Myocyte (in vitro differentiated cells): ENCODE measurements at regions not wholly inside any gene's neighbourhood (a gene's known extent, or its start where the extent isn't known, plus 50 kb on each side); places are given as distances from the start of the nearest gene placed in this dataset.
"Not testable (repeated sequence)": the region's sequence is repeated elsewhere in the genome, so short reads cannot be mapped to it uniquely, and the experiment has no call there.

Experiments used
- DNase-seq: peaks from one replicate; pipeline ENCODE4 v3.0.0-alpha.2; 2012; ENCODE audit warnings: low read depth

GRCh38 chr7:34463830-34464229 is 194.2 kb upstream of the NPSR1 start:
- no peak for DNase-seq

GRCh38 chr7:34471844-34472243 is 186.2 kb upstream of the NPSR1 start:
- DNase-seq = no peak

GRCh38 chr7:34486371-34486770 is 171.6 kb upstream of the NPSR1 start:
- DNase-seq = no peak

- DNase-seq = no peak
Observed at GRCh38 chr7:34487391-34488115, 170.5 kb upstream of the NPSR1 start.

GRCh38 chr7:34488766-34489165 is 169.3 kb upstream of the NPSR1 start:
- DNase-seq = no peak

GRCh38 chr7:34491899-34492298 is 166.1 kb upstream of the NPSR1 start:
- DNase-seq = no peak

- DNase-seq = no peak
Observed at GRCh38 chr7:34493752-34494151, 164.3 kb upstream of the NPSR1 start.

- DNase-seq = no peak
Observed at GRCh38 chr7:34497153-34497777, 160.8 kb upstream of the NPSR1 start.

GRCh38 chr7:34501156-34501555 is 156.9 kb upstream of the NPSR1 start:
- DNase-seq = no peak

GRCh38 chr7:34507191-34507590 is 150.8 kb upstream of the NPSR1 start:
- no peak for DNase-seq

GRCh38 chr7:34523226-34523918 is 134.6 kb upstream of the NPSR1 start:
- peak; percentile 16 for DNase-seq

- no peak for DNase-seq
Observed at GRCh38 chr7:34530259-34530658, 127.8 kb upstream of the NPSR1 start.

- DNase-seq = no peak
Observed at GRCh38 chr7:34539003-34539402, 119.0 kb upstream of the NPSR1 start.

- no peak for DNase-seq
Observed at GRCh38 chr7:34544621-34545020, 113.4 kb upstream of the NPSR1 start.

- no peak for DNase-seq
Observed at GRCh38 chr7:34550996-34551395, 107.0 kb upstream of the NPSR1 start.

GRCh38 chr7:34552502-34552901 is 105.5 kb upstream of the NPSR1 start:
- no peak for DNase-seq

- DNase-seq = no peak
Observed at GRCh38 chr7:34558022-34558421, 100.0 kb upstream of the NPSR1 start.

GRCh38 chr7:34564091-34564490 is 93.9 kb upstream of the NPSR1 start:
- peak; percentile 3 for DNase-seq

GRCh38 chr7:34567906-34568305 is 90.1 kb upstream of the NPSR1 start:
- DNase-seq = no peak

GRCh38 chr7:34569975-34570699 is 87.9 kb upstream of the NPSR1 start:
- no peak for DNase-seq

- no peak for DNase-seq
Observed at GRCh38 chr7:34575006-34575405, 83.0 kb upstream of the NPSR1 start.

GRCh38 chr7:34577934-34578333 is 80.1 kb upstream of the NPSR1 start:
- DNase-seq = not testable (repeated sequence)
